Subcutaneous abdominal adipose tissue (tissue), 5 donors: ENCODE measurements at regions not wholly inside any gene's neighbourhood (a gene's known extent, or its start where the extent isn't known, plus 50 kb on each side); places are given as distances from the start of the nearest gene placed in this dataset.

Experiments
- H3K27ac ChIP-seq: one replicate; pipeline ENCODE4 v1.7.0; 2013; ENCODE audit warnings: low read depth, mild to moderate bottlenecking, inconsistent platforms, low read length, moderate library complexity
- H3K27me3 ChIP-seq, 5 donors: one replicate each; pipeline ENCODE4 v1.7.0; 2013; ENCODE audit warnings: low read length in 5 of 5, inconsistent platforms in 1 of 5; ENCODE audit not compliant: control insufficient read depth in 5 of 5, insufficient read depth in 4 of 5
- H3K36me3 ChIP-seq, 5 donors: one replicate each; pipeline ENCODE4 v1.7.0; 2013; ENCODE audit warnings: low read length in 5 of 5; ENCODE audit not compliant: control insufficient read depth in 5 of 5, insufficient read depth in 5 of 5
- H3K4me1 ChIP-seq, 5 donors: one replicate each; pipeline ENCODE4 v1.7.0; 2013; ENCODE audit warnings: low read length in 5 of 5, mild to moderate bottlenecking in 3 of 5, moderate library complexity in 1 of 5; ENCODE audit not compliant: control insufficient read depth in 5 of 5, insufficient read depth in 5 of 5
- H3K4me3 ChIP-seq, 5 donors: one replicate each; pipeline ENCODE4 v1.7.0; 2013; ENCODE audit warnings: low read length in 5 of 5, low read depth in 1 of 5
- H3K9ac ChIP-seq, 5 donors: one replicate each; pipeline ENCODE4 v1.7.0; 2013; ENCODE audit warnings: low read length in 5 of 5, mild to moderate bottlenecking in 4 of 5, moderate library complexity in 3 of 5
- H3K9me3 ChIP-seq, 5 donors: one replicate each; pipeline ENCODE4 v1.7.0; 2013; ENCODE audit warnings: low read length in 5 of 5; ENCODE audit not compliant: control insufficient read depth in 5 of 5
- donor health status: healthy.
- donor health status: healthy.
- donor health status: healthy.
- donor health status: healthy.
- donor health status: healthy.

GRCh38 chr4:63589796-63590195, 819.5 kb downstream of the TECRL start:
- no peak overlapping the region for H3K27ac ChIP-seq
- peaks cover 0 to 10% (median 3%) of the 10 kb centered on the region in 5 donors for H3K9me3 ChIP-seq
- no peaks in the 10 kb centered on the region for H3K27me3 ChIP-seq
- H3K4me1 ChIP-seq, result no peaks in the 10 kb centered on the region
- no peak overlapping the region for H3K9ac ChIP-seq
- H3K4me3 ChIP-seq, result no peak overlapping the region
- no peaks in the 10 kb centered on the region for H3K36me3 ChIP-seq

GRCh38 chr4:63583561-63583960, 825.7 kb downstream of the TECRL start:
- H3K9ac ChIP-seq, result no peak overlapping the region
- no peaks in the 10 kb centered on the region for H3K4me1 ChIP-seq
- H3K9me3 ChIP-seq, result peaks cover 0 to 3% (median 0%) of the 10 kb centered on the region in 5 donors
- H3K27me3 ChIP-seq, result no peaks in the 10 kb centered on the region
- H3K4me3 ChIP-seq, result no peak overlapping the region
- H3K36me3 ChIP-seq, result no peaks in the 10 kb centered on the region
- no peak overlapping the region for H3K27ac ChIP-seq

GRCh38 chr4:63583007-63583406, 826.2 kb downstream of the TECRL start:
- Histone ChIP-seq H3K36me3 (no peaks in the 10 kb centered on the region), H3K27ac (no peak overlapping the region), H3K27me3 (no peaks in the 10 kb centered on the region), H3K4me3 (no peak overlapping the region), H3K9ac (no peak overlapping the region), H3K9me3 (peaks cover 0 to 7% (median 0%) of the 10 kb centered on the region in 5 donors), H3K4me1 (no peaks in the 10 kb centered on the region)

GRCh38 chr4:63580796-63581475, 828.3 kb downstream of the TECRL start:
- Histone ChIP-seq H3K4me1 (no peaks in the 10 kb centered on the region), H3K9me3 (peaks cover 0 to 11% (median 7%) of the 10 kb centered on the region in 5 donors), H3K9ac (no peak overlapping the region), H3K4me3 (no peak overlapping the region), H3K36me3 (no peaks in the 10 kb centered on the region), H3K27ac (no peak overlapping the region), H3K27me3 (no peaks in the 10 kb centered on the region)

- H3K27me3 ChIP-seq, result no peaks in the 10 kb centered on the region
Observed at GRCh38 chr4:63578383-63578782, 830.9 kb downstream of the TECRL start.

GRCh38 chr4:63566658-63567057, 842.6 kb downstream of the TECRL start:
- no peaks in the 10 kb centered on the region for H3K4me1 ChIP-seq
- no peak overlapping the region for H3K27ac ChIP-seq
- H3K9me3 ChIP-seq, result peaks cover 0 to 8% (median 0%) of the 10 kb centered on the region in 5 donors
- H3K36me3 ChIP-seq, result no peaks in the 10 kb centered on the region
- H3K27me3 ChIP-seq, result no peaks in the 10 kb centered on the region
- no peak overlapping the region for H3K9ac ChIP-seq
- H3K4me3 ChIP-seq, result no peak overlapping the region

More at GRCh38 chr4:63578383-63578782, 830.9 kb downstream of the TECRL start:
- peaks cover 0 to 32% (median 10%) of the 10 kb centered on the region in 5 donors for H3K9me3 ChIP-seq
- no peaks in the 10 kb centered on the region for H3K36me3 ChIP-seq
- no peak overlapping the region for H3K4me3 ChIP-seq
- no peak overlapping the region for H3K9ac ChIP-seq
- H3K4me1 ChIP-seq, result no peaks in the 10 kb centered on the region
- H3K27ac ChIP-seq, result no peak overlapping the region

GRCh38 chr4:63563288-63564014, 845.8 kb downstream of the TECRL start:
- H3K36me3 ChIP-seq, result no peaks in the 10 kb centered on the region
- peaks cover 0 to 5% (median 4%) of the 10 kb centered on the region in 5 donors for H3K9me3 ChIP-seq
- no peak overlapping the region for H3K9ac ChIP-seq
- H3K4me1 ChIP-seq, result no peaks in the 10 kb centered on the region
- no peak overlapping the region for H3K27ac ChIP-seq
- H3K27me3 ChIP-seq, result no peaks in the 10 kb centered on the region
- no peak overlapping the region for H3K4me3 ChIP-seq

GRCh38 chr4:63558709-63559108, 850.5 kb downstream of the TECRL start:
- peaks cover 0 to 5% (median 4%) of the 10 kb centered on the region in 5 donors for H3K9me3 ChIP-seq
- no peak overlapping the region for H3K9ac ChIP-seq
- H3K4me3 ChIP-seq, result no peak overlapping the region
- H3K36me3 ChIP-seq, result no peaks in the 10 kb centered on the region
- H3K27me3 ChIP-seq, result no peaks in the 10 kb centered on the region
- no peaks in the 10 kb centered on the region for H3K4me1 ChIP-seq
- no peak overlapping the region for H3K27ac ChIP-seq

- peaks cover 0 to 5% (median 4%) of the 10 kb centered on the region in 5 donors for H3K9me3 ChIP-seq
- no peak overlapping the region for H3K27ac ChIP-seq
- H3K36me3 ChIP-seq, result no peaks in the 10 kb centered on the region
- no peak overlapping the region for H3K9ac ChIP-seq
- peaks cover 0 to 8% (median 0%) of the 10 kb centered on the region in 5 donors for H3K4me1 ChIP-seq
- H3K27me3 ChIP-seq, result no peaks in the 10 kb centered on the region
- no peak overlapping the region for H3K4me3 ChIP-seq
Observed at GRCh38 chr4:63556332-63556731, 852.9 kb downstream of the TECRL start.

GRCh38 chr4:63553123-63553522, 856.1 kb downstream of the TECRL start:
- no peak overlapping the region for H3K27ac ChIP-seq
- H3K36me3 ChIP-seq, result no peaks in the 10 kb centered on the region
- no peak overlapping the region for H3K4me3 ChIP-seq
- peaks cover 0 to 8% (median 0%) of the 10 kb centered on the region in 5 donors for H3K4me1 ChIP-seq
- no peak overlapping the region for H3K9ac ChIP-seq
- H3K9me3 ChIP-seq, result no peaks in the 10 kb centered on the region
- no peaks in the 10 kb centered on the region for H3K27me3 ChIP-seq
